Endothelial cell (in vitro differentiated cells): ENCODE measurements at regions not wholly inside any gene's neighbourhood (a gene's known extent, or its start where the extent isn't known, plus 50 kb on each side); places are given as distances from the start of the nearest gene placed in this dataset.

Experiments
- DNase-seq: peaks from one replicate; pipeline ENCODE4 v3.0.0; 2021; ENCODE audit warnings: low spot score
- H3K27ac Mint-ChIP-seq: one replicate; pipeline ENCODE4 v1.8.0; 2021; ENCODE audit warnings: mixed read lengths, inconsistent platforms; ENCODE audit not compliant: unreplicated experiment
- H3K27me3 Mint-ChIP-seq: one replicate; pipeline ENCODE4 v1.8.0; 2021; ENCODE audit warnings: mild to moderate bottlenecking, moderate library complexity, mixed read lengths, inconsistent platforms; ENCODE audit not compliant: unreplicated experiment
- H3K36me3 Mint-ChIP-seq: one replicate; pipeline ENCODE4 v1.8.0; 2021; ENCODE audit warnings: mild to moderate bottlenecking, low read depth, mixed read lengths, inconsistent platforms; ENCODE audit not compliant: unreplicated experiment
- H3K4me1 Mint-ChIP-seq: one replicate; pipeline ENCODE4 v1.8.0; 2021; ENCODE audit warnings: mild to moderate bottlenecking, mixed read lengths, inconsistent platforms; ENCODE audit not compliant: unreplicated experiment
- H3K4me3 Mint-ChIP-seq: one replicate; pipeline ENCODE4 v1.8.0; 2021; ENCODE audit warnings: mild to moderate bottlenecking, mixed read lengths, inconsistent platforms; ENCODE audit not compliant: unreplicated experiment
- H3K9me3 Mint-ChIP-seq: one replicate; pipeline ENCODE4 v1.8.0; 2021; ENCODE audit warnings: mixed read lengths, inconsistent platforms; ENCODE audit not compliant: unreplicated experiment
- CTCF ChIP-seq: fragments of 200-600 bp; sonication (generic); IDR thresholded peaks from one replicate; pipeline ENCODE4 v1.5.0; 2021; ENCODE audit warnings: antibody characterized with exemption; ENCODE audit not compliant: unreplicated experiment

- no peak for TF ChIP-seq CTCF
- Mint-ChIP-seq H3K27me3 (no peaks in the 10 kb centered on the region), H3K9me3 (no peaks in the 10 kb centered on the region)
These were observed 1019.0 kb downstream of the CDH18 start for GRCh38 chr5:18968966-18969365.

GRCh38 chr5:18970000-18970399 lies 1018.0 kb downstream of the CDH18 start:
- DNase-seq, result no peak
- Mint-ChIP-seq H3K27me3 (no peaks in the 10 kb centered on the region), H3K9me3 (no peaks in the 10 kb centered on the region), H3K4me1 (peaks cover 3% of the 10 kb centered on the region), H3K4me3 (no peak overlapping the region), H3K27ac (no peak overlapping the region), H3K36me3 (no peaks in the 10 kb centered on the region)
- no peak for TF ChIP-seq CTCF

More at GRCh38 chr5:18968966-18969365, 1019.0 kb downstream of the CDH18 start:
- Mint-ChIP-seq H3K27ac (no peak overlapping the region), H3K4me3 (no peak overlapping the region), H3K4me1 (peaks cover 3% of the 10 kb centered on the region), H3K36me3 (no peaks in the 10 kb centered on the region)
- no peak for DNase-seq

- no peak overlapping the region for H3K4me3 Mint-ChIP-seq
- no peak for TF ChIP-seq CTCF
These were observed 1015.8 kb downstream of the CDH18 start for GRCh38 chr5:18972177-18972576.

GRCh38 chr5:18975624-18976023 lies 1012.4 kb downstream of the CDH18 start:
- no peak for TF ChIP-seq CTCF
- no peak overlapping the region for H3K27ac Mint-ChIP-seq
- H3K27me3 Mint-ChIP-seq, result no peaks in the 10 kb centered on the region
- H3K9me3 Mint-ChIP-seq, result no peaks in the 10 kb centered on the region
- no peak for DNase-seq
- no peak overlapping the region for H3K4me3 Mint-ChIP-seq
- peaks cover 3% of the 10 kb centered on the region for H3K4me1 Mint-ChIP-seq
- no peaks in the 10 kb centered on the region for H3K36me3 Mint-ChIP-seq

More at GRCh38 chr5:18972177-18972576, 1015.8 kb downstream of the CDH18 start:
- Mint-ChIP-seq H3K36me3 (no peaks in the 10 kb centered on the region), H3K4me1 (peaks cover 3% of the 10 kb centered on the region), H3K27ac (no peak overlapping the region), H3K27me3 (no peaks in the 10 kb centered on the region), H3K9me3 (no peaks in the 10 kb centered on the region)
- no peak for DNase-seq

GRCh38 chr5:18977880-18978279 lies 1010.1 kb downstream of the CDH18 start:
- Mint-ChIP-seq H3K27me3 (no peaks in the 10 kb centered on the region), H3K9me3 (no peaks in the 10 kb centered on the region), H3K27ac (no peak overlapping the region), H3K4me3 (no peak overlapping the region), H3K36me3 (no peaks in the 10 kb centered on the region), H3K4me1 (no peaks in the 10 kb centered on the region)
- TF ChIP-seq CTCF, result no peak
- no peak for DNase-seq
